ENCODE measurements at regions not wholly inside any gene's neighbourhood (a gene's known extent, or its start where the extent isn't known, plus 50 kb on each side); places are given as distances from the start of the nearest gene placed in this dataset.

GRCh38 chr1:104768466-104768865 lies 1018.8 kb downstream of the AMY1C start:
- TF ChIP-seq CTCF (IDR thresholded peaks at IDR 0.05; ENCODE audit: borderline replicate concordance, extremely low read depth, low read length, poor library complexity, severe bottlenecking) = no peak
- TF ChIP-seq EZH2 (IDR thresholded peaks at IDR 0.05; ENCODE audit: borderline replicate concordance, low read depth, low read length, severe bottlenecking) = no peak
